ENCODE measurements at regions not wholly inside any gene's neighbourhood (a gene's known extent, or its start where the extent isn't known, plus 50 kb on each side); places are given as distances from the start of the nearest gene placed in this dataset.

DNA sequence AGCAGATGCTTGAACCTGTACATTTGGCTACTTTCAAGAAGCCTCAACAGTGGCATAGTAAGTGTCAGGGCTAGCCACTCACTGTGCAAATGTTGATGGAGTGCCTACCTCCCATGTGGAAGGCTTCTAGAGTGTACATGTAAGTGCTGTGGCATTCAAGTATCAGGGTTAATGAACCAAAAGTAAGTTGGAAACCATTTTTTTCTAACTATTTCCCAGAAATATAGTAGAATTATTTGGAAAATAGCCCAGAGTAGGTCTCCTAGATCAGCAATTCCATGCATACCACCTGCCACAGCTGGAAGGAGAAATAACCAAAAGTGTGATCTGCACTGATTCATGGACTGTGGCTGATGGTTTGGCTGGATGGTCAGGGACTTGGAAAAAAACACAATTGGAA is 53.3 kb downstream of the FOXD1 start:
- no peak for DNase-seq

GRCh38 chr5:73394610-73395009 is 54.0 kb downstream of the FOXD1 start:
- no peak for DNase-seq

GRCh38 chr5:73393611-73394489 is 54.7 kb downstream of the FOXD1 start:
- peak; percentile 62 for DNase-seq

- no peak for DNase-seq
Observed at GRCh38 chr5:73392775-73393174, 55.8 kb downstream of the FOXD1 start.

DNA sequence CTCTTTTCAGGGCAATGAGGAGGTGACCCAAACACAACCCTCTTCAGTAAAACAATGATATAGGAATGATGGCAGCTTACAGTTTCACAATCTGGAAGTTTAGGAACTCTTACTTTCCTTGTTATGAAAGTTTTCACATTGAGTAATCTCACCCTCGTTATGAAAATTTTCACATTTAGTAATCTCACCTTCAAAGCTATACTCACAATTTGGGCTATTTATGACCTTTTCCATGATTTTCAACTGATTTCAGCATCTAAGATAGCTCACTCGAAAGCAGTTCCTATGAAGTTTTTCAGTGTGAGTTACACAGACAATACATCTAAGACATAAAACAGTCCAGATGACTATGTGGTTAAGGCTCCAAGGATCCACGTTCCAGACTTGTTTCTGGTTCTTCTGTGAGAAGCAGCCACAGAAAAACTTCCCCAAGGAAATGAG is 57.1 kb downstream of the FOXD1 start:
- no peak for DNase-seq

DNA sequence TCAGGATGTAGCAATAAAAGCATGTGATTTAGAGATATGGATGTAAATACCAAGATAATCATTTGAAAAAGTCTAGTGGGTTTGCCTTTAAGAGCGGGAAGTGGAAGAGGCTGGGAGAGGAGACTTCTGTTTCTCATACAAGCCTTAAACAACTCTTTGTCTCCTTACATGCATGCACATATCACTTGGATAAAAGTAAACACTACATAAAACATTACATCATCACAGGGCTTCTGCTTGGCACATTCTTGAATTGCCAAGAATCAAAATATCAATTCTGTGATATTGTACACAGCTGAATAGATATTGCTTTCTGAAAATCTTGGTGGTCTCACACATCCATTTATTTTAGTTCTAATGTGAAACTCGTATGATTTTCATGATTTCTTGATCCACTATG is 57.6 kb downstream of the FOXD1 start:
- no peak for DNase-seq

DNA sequence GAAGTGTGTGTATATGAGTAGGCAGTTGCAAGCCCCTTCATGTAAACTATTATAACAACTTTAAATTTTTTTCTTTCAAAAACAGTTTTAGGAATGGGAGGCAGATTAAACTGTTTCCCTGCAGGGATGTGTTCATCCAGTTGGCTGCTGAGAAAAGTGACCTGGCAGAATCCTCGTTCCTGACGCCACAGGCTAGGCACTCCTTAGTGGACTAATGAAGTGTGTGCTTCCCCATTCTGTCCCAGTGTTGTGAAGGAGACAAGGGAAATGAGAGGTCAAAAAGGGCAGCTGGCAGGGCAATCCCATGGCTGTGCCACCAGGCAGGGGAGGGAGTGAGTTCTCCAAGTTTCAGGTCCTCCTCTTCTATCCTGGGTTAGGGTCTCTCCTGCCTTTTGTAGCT is 59.8 kb downstream of the FOXD1 start:
- DNase-seq = no peak

DNA sequence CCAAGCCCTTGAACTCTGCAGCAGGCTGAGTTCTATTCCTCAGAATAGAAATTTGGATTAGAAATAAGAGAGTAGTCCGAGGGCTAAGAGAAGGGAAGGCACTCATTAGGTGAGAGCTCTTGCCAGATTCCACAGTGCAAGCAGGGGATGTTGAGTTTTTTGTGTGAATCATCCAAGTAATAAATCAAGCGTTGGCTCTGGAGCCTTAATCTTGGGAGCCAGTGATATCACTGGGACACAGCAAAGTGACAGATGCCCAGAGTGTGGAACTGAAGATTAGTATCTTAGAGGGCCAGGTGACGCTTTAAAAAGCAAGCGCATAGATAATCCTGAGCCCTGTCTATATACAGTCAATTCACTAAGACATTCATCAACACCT is 60.3 kb downstream of the FOXD1 start:
- DNase-seq = peak; percentile 18

GRCh38 chr5:73387601-73388305 is 60.8 kb downstream of the FOXD1 start:
- DNase-seq = peak; percentile 72

DNA sequence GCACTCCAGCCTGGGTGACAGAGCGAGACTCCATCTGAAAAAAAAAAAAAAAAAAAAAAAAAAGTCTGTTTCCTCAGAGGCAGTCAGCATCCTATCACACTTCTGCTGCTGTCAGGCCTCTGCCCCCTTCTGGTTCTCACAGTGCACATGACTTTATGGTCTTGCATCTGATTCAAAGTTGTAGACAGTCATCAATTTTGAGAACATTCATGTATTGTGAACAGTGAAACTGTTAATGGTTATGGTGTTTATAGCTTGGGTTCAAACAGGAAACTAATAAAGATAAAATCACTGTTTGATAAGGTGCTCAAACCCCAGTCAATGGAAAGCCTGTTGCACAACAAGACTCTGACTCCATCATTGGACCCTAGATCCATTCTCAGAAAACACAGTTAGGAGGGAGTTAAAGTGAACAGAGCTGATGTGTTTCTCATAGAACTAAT is 61.4 kb downstream of the FOXD1 start:
- no peak for DNase-seq

- no peak for DNase-seq
Observed at GRCh38 chr5:73384861-73385260, 63.7 kb downstream of the FOXD1 start.

DNA sequence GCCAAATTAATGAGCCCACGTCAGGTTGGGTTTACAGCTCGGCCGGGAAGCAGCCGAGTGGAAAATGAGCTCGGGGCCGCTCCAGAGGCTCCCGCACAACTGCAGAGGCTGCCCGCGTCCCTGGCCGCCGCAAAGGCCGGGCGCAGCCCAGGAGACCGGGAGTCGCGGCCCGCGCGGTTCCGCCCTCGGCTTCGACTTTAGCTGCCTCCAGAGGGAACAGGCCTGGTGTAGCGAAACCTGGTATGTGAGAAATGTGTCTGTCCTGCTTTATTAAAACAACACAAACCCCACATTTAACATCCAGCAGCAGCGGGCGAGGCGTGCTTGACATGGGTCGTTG is 66.2 kb downstream of the FOXD1 start:
- DNase-seq = no peak

DNA sequence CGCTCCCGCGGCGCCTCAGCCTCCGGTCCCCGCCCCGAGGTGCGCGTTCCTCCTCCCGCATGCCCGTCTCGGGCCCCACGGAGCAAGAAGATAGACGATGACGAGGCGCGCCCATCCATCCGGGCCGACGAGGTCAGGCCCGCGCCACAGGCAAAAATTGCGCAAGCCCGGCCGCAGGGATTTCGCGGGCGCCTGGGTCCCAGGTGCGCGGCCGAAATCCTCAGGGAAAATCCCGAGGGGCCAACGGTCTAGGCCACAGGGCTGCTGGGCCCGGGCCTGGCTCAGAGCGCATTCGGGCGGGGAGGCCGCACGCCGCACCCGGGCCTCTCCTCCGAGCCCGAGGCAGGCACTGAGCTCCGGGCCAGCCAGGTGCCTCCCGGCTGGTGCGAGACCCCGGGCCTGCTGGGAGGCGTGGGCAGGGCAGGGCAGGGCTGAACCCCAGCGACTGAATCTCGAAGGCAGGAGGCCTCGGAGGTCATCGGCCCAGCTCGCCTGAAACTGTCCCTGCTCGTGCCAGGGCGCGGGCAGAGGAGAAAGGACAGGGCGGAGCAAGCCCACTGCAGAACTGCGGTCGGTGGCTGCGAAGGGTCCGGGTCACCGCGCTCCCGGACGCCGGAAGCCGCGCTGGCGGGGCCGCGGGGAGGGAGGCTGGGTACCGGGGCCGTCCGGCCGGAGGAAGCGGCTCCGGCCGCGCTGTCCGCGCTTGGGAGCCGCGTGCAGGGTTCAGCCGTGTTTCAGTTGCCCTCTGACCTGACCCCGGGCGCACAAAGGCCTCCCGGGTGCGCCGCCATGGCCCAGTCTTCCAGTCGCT is 66.8 kb downstream of the FOXD1 start:
- DNase-seq = no peak

DNA sequence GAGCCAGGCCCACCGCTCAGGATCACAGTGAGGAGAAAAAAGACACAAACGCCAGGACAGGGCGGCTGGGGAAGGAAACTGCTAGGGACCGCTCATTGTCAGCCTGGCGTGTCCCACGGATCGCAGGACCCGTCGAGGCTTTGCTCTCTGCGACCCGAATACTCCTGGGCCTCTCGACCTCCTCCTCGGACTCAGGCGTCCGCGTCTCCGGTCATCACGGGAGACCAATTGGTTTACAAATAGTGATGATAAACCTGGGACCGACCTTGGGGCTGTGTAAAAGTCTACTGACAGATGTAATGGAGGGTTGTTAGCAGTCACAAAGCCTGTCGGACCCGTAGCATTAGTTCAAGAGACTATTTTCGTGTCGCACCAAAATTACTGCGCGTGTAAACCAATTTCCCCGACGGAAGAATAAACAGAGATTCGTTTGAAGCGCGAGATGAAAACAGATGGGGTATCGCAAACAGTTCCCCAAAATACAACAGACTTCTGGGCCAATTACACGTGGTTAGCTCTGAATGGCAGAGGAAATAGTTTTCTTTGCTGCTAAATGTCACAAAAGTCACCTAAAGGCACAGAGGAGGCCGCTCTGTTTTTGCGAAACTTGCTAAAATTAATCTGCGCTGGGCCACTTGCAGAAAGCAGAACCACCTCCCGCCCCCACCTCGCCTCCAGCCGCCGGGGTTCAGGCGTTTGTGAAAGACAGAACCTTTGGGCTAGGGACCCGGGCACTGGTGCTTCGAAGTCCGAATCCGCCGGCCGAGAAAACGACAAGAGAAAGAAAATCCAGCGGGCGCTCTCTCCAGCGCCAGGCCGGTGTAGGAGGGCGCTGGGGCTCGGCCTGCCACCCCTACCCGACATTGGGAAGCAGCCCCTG is 67.6 kb downstream of the FOXD1 start:
- no peak for DNase-seq

- no peak for DNase-seq
Observed at GRCh38 chr5:73380041-73380440, 68.5 kb downstream of the FOXD1 start.

DNA sequence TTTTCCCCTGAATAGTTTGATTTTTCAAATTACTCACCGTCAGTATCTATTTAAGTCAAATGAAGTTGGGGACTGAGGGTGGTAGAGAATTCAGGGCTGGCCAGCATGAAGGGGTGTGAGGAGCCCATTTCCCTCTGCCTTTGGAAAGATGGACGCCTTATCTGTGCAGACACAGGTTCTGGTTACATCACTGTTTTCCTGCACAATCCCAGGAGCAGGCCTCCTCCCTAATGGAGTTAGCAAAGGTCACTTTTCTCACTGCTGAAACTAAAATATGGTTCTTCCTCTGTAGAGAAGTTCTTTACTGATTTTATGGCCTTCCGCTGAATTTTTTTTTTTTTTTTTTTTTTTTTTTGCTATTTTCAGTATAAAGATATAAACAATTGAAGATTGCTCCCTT is 69.1 kb downstream of the FOXD1 start:
- no peak for DNase-seq

- DNase-seq = no peak
Observed at GRCh38 chr5:73378765-73379164, 69.8 kb downstream of the FOXD1 start.

DNA sequence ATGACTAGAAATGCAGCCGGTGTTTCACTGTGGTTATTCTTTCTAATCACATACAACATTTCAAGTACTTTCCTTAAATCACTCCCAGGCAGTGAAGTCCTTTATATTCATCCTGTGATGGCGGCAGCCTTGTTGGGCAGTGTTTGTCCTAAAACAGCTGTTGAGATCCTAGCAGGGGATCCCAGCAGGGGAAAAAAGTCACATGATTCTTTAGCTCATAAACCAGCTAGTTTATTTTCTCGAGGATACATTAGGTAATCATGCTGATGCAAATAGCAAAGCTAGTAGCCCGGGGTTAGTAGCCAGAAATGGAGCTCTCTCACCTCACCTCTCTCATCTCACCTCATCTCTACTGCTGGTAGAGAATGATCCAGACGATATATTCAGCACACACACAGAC is 70.5 kb downstream of the FOXD1 start:
- DNase-seq = peak; percentile 43

GRCh38 chr5:73376618-73377170 is 71.9 kb downstream of the FOXD1 start:
- no peak for DNase-seq

GRCh38 chr5:73375949-73376348 is 72.6 kb downstream of the FOXD1 start:
- no peak for DNase-seq

GRCh38 chr5:73375191-73375545 is 73.4 kb downstream of the FOXD1 start:
- no peak for DNase-seq

- DNase-seq = no peak
Observed at GRCh38 chr5:73374520-73375190, 73.9 kb downstream of the FOXD1 start.
